Transverse colon (tissue), 4 donors: ENCODE measurements at regions not wholly inside any gene's neighbourhood (a gene's known extent, or its start where the extent isn't known, plus 50 kb on each side); places are given as distances from the start of the nearest gene placed in this dataset.

Experiments used
- DNase-seq: peaks from one replicate; pipeline ENCODE4 v3.0.0-alpha.2; 2019
- H3K27ac ChIP-seq, 4 donors: fragments of 200-600 bp; sonication (generic); 2 replicates each; pipeline ENCODE4 v1.5.1; 2016 to 2018; ENCODE audit warnings: inconsistent platforms in 4 of 4
- H3K27me3 ChIP-seq: fragments of 200-600 bp; sonication (generic); 2 replicates; pipeline ENCODE4 v1.5.1; 2017; ENCODE audit warnings: inconsistent platforms
- H3K36me3 ChIP-seq, 4 donors: fragments of 200-600 bp; sonication (generic); 2 replicates each; pipeline ENCODE4 v1.5.1; 2017 to 2019; ENCODE audit warnings: inconsistent platforms in 4 of 4
- H3K4me1 ChIP-seq, 4 donors: fragments of 200-600 bp; sonication (generic); 2 replicates each; pipeline ENCODE4 v1.5.1; 2017 to 2020; ENCODE audit warnings: inconsistent platforms in 4 of 4
- H3K4me3 ChIP-seq, 4 donors: fragments of 200-600 bp; sonication (generic); 1 replicate in 1 of 4; 2 replicates in 3 of 4; pipeline versions ENCODE4 v1.5.1 to v1.6.1; 2017 to 2019; ENCODE audit warnings: inconsistent platforms in 4 of 4
- H3K9me3 ChIP-seq, 2 donors: fragments of 200-600 bp; sonication (generic); 2 replicates each; pipeline ENCODE4 v1.5.1; 2017 to 2019; ENCODE audit warnings: inconsistent platforms in 2 of 2
- EP300 ChIP-seq: sonication (generic); formaldehyde crosslinking; IDR thresholded peaks from one replicate; pipeline ENCODE4 v1.6.1; 2017; ENCODE audit warnings: antibody characterized with exemption, low read depth
- POLR2A ChIP-seq: fragments of 450-650 bp; IDR thresholded peaks from one replicate; pipeline ENCODE4 v1.6.1; 2016; ENCODE audit warnings: antibody characterized with exemption, mild to moderate bottlenecking, moderate library complexity
- POLR2AphosphoS5 ChIP-seq, 3 donors: sonication (generic); formaldehyde crosslinking; IDR thresholded peaks; one replicate each; pipeline ENCODE4 v1.6.1; 2016; ENCODE audit warnings: antibody characterized with exemption in 3 of 3
- WGBS, 2 donors: methylation state at CpG; one replicate each; pipeline ENCODE4 v1.1.5; 2018; ENCODE audit warnings: low coverage in 1 of 2; 5-methylcytosine and 5-hydroxymethylcytosine counted together
- in situ Hi-C, 4 donors: fragments of 200-750 bp; cut with MboI; loops; one replicate each; pipeline versions ENCODE4 v1.15.0 to v1.15.1; 2017; ENCODE audit warnings: low sequenced_read_pairs in 3 of 4, low pct_ligation_motif_present in 1 of 4, low pct_unique_long_range_greater_than_20kb in 1 of 4
- intact Hi-C: fragments of 100-400 bp; cut with DNase I; formaldehyde crosslinking; loops from one replicate; pipeline ENCODE4 v1.15.1; 2023; ENCODE audit warnings: low total_unique reads
- TF ChIP-seq, protein P1 (sequence below), 5 experiments: fragments of 200-600 bp in 3 of 5; fragments of 450-650 bp in 2 of 5; sonication (generic) in 3 of 5; IDR thresholded peaks; 1 replicate in 2 of 5; 2 replicates in 3 of 5; pipeline ENCODE4 v1.5.1; 2016 to 2017; ENCODE audit warnings: antibody characterized with exemption in 5 of 5, inconsistent platforms in 3 of 5, mild to moderate bottlenecking in 2 of 5, moderate library complexity in 1 of 5

DNA sequence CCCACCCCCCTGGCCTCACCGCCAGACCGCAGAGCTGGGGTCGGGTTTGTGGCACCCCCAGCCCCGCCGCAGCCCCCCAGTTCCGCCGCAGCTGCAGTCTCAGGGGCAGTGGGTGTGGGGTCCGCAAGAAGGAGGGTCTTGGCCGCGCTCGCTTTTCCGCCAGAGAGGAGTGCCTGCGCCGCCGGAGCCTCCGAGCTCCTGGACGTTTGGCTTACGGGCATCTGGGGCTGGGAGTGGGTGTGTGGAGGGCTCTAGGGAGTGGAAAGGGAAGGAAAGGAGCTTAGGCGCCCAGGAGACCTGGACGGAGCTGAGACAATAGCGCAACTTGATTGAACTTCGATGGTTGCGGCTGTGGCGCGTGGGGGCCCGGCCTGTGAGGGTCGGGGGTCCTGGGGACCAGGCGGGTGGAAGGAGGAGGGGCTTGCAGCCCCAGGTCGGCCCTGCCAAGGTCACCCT, 88.8 kb upstream of the IPO9 start:
- WGBS, 2 donors = 7% methylated on average over 26 of the region's 29 CpGs; no CpG with 5 or more reads in 1 of the 2 donors
- intact Hi-C loops = no loop called here
- DNase-seq = no peak

DNA sequence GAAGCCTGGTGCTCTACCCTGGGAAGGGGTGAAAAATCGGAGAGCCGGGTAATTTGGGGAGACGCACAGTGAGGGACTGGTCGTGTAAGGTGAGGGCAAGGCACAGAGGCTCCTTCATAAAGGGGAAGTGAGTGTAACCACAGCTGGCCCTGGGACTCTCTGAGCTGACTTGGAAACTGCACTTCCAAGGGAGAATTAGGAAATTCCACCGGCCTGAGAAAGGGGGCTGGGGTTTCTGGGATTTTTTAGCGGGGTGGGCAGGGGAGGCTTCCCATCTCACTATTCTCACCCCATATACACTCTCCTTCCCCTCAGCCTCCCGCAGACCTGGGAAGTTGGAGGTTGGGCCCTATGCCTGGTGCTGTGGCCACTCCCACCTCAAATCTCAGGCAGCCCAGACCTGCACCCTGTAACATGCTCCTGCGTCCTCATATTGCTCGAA, 88.3 kb upstream of the IPO9 start:
- Histone ChIP-seq H3K27ac (peak overlapping the region; percentile 70 to 84 (median 81)), H3K4me3 (peak overlapping the region; percentile 49 to 75 (median 70)), H3K36me3 (no peaks in the 10 kb centered on the region), H3K27me3 (no peaks in the 10 kb centered on the region), H3K4me1 (peaks cover 30 to 52% (median 35%) of the 10 kb centered on the region in 4 donors), H3K9me3 (no peaks in the 10 kb centered on the region)
- in situ Hi-C loops = no loop called here
- WGBS, 2 donors = 14 to 25% methylated on average over 4 to 9 of the region's 9 CpGs
- intact Hi-C loops = no loop called here
- TF ChIP-seq EP300 (no peak), POLR2A (no peak), POLR2AphosphoS5 (IDR thresholded peaks at IDR 0.05) (no peak)
- TF ChIP-seq, protein P1, sequence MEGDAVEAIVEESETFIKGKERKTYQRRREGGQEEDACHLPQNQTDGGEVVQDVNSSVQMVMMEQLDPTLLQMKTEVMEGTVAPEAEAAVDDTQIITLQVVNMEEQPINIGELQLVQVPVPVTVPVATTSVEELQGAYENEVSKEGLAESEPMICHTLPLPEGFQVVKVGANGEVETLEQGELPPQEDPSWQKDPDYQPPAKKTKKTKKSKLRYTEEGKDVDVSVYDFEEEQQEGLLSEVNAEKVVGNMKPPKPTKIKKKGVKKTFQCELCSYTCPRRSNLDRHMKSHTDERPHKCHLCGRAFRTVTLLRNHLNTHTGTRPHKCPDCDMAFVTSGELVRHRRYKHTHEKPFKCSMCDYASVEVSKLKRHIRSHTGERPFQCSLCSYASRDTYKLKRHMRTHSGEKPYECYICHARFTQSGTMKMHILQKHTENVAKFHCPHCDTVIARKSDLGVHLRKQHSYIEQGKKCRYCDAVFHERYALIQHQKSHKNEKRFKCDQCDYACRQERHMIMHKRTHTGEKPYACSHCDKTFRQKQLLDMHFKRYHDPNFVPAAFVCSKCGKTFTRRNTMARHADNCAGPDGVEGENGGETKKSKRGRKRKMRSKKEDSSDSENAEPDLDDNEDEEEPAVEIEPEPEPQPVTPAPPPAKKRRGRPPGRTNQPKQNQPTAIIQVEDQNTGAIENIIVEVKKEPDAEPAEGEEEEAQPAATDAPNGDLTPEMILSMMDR (IDR thresholded peaks at IDR 0.05) = no peak
- no peak for DNase-seq

More for the DNA sequence above, 88.8 kb upstream of the IPO9 start:
- in situ Hi-C loops = no loop called here
- Histone ChIP-seq H3K4me3 (peak overlapping the region; percentile 49 to 75 (median 70)), H3K27ac (peak overlapping the region; percentile 70 to 84 (median 81)), H3K36me3 (no peaks in the 10 kb centered on the region), H3K4me1 (peaks cover 30 to 52% (median 35%) of the 10 kb centered on the region in 4 donors), H3K9me3 (no peaks in the 10 kb centered on the region), H3K27me3 (no peaks in the 10 kb centered on the region)
- TF ChIP-seq POLR2A (no peak), EP300 (no peak), POLR2AphosphoS5 (IDR thresholded peaks at IDR 0.05) (no peak)
- TF ChIP-seq, protein P1 (IDR thresholded peaks at IDR 0.05) = no peak

DNA sequence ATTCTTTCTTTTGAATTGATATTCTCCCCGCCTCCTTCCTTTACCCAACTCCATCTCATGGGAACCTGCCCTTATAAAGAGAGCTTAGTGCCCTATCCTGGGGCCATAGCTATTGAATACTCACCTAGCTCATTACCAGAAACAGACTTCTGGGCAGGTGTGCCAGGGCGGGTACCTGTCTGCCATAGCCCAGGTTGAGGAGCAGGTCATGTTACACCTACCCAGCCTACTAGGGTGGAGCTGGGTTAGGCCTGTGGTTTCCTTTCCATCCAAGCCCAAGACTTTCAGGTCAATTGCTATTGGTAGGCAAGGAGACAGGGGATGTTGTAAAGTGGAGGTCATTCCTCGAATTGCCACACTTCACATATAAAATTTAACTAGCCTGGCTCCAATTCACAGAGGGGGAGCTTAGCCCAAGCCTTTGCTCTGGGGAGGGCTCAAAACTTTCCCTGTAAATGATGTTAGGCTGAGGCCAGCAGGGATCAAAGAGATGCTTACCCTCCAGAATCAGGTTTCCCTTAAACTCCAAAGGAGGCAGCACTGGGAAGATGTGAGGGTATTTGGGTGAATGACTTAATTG, 87.1 kb upstream of the IPO9 start:
- intact Hi-C loops (no loop called here), in situ Hi-C loops (no loop called here)

DNA sequence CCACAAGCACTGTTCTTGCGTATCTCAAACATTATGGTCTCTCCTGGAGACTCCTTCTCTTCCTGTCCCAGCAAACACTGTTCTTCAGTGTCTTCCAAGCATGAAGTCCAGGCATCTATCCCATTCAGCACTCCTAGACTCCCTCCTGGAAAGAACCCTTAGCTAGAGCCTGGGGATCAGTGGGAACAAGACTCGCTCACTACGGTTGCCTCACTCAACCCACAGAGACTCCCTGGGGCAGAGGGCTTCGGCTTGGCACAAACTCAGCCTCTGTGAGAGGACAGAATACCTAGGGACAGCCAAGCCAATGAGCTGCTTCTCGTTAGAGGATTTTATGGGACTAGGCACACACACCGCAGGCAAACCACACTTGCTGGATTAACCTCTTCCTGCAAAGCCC, 86.5 kb upstream of the IPO9 start:
- in situ Hi-C loops = no loop called here
- intact Hi-C loops = no loop called here
- Histone ChIP-seq H3K4me3 (no peak overlapping the region), H3K27me3 (no peaks in the 10 kb centered on the region), H3K4me1 (peaks cover 21 to 35% (median 28%) of the 10 kb centered on the region in 4 donors), H3K9me3 (no peaks in the 10 kb centered on the region), H3K36me3 (no peaks in the 10 kb centered on the region), H3K27ac (no peak overlapping the region)
- TF ChIP-seq POLR2AphosphoS5 (IDR thresholded peaks at IDR 0.05) = no peak
- TF ChIP-seq EP300 = no peak
- TF ChIP-seq, protein P1 (IDR thresholded peaks at IDR 0.05) = no peak
- no peak for TF ChIP-seq POLR2A
- DNase-seq = no peak
- WGBS, 2 donors = 63% methylated on average over 6 of the region's 6 CpGs; no CpG with 5 or more reads in 1 of the 2 donors

More for the DNA sequence above, 87.1 kb upstream of the IPO9 start:
- Histone ChIP-seq H3K36me3 (no peaks in the 10 kb centered on the region), H3K4me1 (peaks cover 25 to 41% (median 34%) of the 10 kb centered on the region in 4 donors), H3K27ac (peak overlapping the region in 1 of 4 donors; percentile 79), H3K27me3 (no peaks in the 10 kb centered on the region), H3K4me3 (no peak overlapping the region), H3K9me3 (no peaks in the 10 kb centered on the region)
- no peak for DNase-seq
- WGBS, 2 donors = 55% methylated on average over 3 of the region's 3 CpGs; no CpG with 5 or more reads in 1 of the 2 donors
- TF ChIP-seq POLR2A (no peak), EP300 (no peak), POLR2AphosphoS5 (IDR thresholded peaks at IDR 0.05) (no peak)
- TF ChIP-seq, protein P1 (IDR thresholded peaks at IDR 0.05) = no peak
